Embryonic facial prominence (tissue), 1 donor: ENCODE measurements at regions not wholly inside any gene's neighbourhood (a gene's known extent, or its start where the extent isn't known, plus 50 kb on each side); places are given as distances from the start of the nearest gene placed in this dataset.
"Not testable (repeated sequence)": the region's sequence is repeated elsewhere in the genome, so short reads cannot be mapped to it uniquely, and the experiment has no call there.

ENCODE experiments used
- DNase-seq: peaks from one replicate; pipeline ENCODE4 v3.0.0-alpha.2; 2016; ENCODE audit errors: extremely low spot score

DNA sequence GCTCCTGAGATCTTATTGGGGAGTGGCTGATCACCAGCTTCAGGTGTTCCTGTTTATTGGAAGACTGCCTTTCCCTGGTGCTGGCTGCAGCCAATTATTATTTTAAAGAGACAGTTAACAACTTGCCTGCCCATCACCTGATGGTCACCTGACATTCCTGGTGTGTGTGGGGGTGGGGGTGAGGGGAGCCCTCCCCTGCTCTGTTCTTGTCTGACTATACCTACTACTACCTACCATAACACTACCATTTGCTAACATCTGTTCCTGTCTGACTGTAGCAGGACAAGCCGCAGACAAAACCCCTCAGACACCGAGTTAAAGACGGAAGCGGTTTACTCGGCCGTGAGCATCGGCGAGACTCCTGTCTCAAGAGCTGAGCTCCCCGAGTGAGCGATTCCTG is 54.9 kb upstream of the NBPF3 start:
- no peak for DNase-seq

DNA sequence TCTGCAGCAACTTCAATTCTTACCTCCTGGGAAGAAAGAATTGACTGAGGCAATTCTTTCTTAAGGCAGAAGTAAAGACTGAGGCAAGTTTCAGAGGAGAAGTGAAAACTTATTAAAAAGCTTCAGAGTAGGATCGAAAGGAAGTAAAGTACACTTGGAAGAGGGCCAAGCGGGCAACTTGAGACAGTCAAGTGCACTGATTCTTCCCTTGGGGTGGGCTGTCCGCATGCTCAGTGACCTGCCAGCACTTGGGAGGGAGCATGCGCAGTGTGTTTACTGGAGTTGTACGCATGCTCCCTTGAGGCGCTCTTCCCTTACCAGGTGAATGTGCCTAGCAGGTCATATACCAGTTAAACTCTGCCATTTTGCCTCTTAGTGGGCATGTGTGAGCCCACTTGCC is 55.3 kb upstream of the NBPF3 start:
- DNase-seq: no peak

DNA sequence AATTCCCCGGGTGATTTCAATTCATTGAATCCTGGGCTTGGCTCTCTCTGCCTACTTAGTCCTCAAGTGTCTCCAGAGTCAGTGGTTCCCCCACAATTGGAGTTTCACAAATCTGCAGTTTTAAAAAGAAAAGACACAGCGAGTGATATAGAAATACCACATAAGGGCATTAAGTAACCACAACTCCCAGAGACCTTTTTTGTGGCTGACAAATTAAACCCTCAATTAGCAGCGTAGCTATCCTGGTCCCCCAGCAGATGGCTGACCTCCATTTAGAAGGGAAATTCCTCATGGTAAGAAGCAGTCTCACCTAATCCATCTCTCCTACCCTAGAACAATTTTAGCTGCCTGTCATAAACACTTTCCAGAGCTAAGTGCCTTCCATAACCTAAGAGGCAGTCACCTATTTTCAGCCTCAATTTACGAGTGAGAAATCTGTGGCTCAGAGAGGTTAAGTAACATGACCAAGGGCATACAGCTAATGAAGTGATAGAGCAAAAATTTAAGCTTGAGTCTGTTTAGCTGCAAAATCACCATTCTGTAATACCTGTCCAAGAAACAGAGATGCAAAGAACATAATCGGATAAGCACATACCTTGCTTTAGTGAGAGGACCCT is 56.0 kb upstream of the NBPF3 start:
- DNase-seq: no peak

DNA sequence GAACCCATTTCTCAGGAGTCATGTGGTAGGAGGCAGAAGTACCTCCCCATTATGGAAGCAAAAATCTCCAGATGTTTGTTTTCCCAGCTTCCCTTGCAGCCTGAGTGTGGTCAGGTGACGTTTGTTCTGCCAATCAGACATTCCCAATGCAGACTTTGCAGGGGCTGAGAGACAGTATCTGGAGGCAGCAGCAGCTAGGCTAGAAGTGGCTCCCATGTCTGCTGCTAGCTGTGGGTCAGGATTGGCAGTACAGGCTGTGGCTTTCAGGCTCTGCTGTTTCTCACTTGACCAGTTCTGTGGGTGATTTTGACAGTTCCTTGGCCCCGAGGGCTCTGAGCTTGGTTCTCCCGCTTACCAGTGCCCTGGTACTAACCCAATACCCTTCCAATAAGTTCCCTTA is 58.6 kb upstream of the NBPF3 start:
- DNase-seq: no peak

DNA sequence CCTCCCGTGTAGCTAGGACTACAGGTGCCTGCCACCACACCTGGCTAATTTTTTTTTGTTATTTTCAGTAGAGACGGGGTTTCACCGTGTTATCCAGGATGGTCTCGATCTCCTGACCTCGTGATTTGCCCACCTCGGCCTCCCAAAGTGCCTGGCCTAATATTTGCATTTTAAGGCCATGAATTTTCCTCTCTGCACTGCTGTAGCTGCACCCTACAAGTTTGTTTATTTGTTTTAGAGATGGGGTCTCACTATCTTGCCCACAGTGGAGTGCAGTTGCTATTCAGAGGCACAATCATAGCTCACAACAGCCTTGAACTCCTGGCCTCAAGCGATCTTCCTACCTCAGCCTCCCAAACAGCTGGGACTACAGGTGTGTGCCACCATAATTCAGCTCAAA is 59.8 kb upstream of the NBPF3 start:
- not testable (repeated sequence) for DNase-seq

DNA sequence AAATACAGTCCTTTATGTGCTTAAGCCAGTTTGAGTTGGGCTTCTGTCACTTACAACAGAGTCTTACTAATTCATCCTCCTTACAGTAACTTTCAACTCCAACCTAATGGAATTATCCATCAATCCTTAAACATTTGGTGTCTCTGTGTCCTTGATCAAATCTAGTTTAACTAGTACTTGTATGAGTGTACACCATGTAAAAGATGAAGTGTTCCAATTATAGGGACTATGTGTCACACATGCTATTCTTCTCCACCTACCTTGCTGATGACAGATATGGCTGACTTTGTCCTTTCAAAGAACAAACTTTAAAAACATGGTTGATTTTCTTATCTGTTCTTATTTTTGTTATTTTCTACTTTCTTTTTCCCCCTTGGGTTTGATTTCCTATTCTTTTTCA is 60.4 kb upstream of the NBPF3 start:
- no peak for DNase-seq

DNA sequence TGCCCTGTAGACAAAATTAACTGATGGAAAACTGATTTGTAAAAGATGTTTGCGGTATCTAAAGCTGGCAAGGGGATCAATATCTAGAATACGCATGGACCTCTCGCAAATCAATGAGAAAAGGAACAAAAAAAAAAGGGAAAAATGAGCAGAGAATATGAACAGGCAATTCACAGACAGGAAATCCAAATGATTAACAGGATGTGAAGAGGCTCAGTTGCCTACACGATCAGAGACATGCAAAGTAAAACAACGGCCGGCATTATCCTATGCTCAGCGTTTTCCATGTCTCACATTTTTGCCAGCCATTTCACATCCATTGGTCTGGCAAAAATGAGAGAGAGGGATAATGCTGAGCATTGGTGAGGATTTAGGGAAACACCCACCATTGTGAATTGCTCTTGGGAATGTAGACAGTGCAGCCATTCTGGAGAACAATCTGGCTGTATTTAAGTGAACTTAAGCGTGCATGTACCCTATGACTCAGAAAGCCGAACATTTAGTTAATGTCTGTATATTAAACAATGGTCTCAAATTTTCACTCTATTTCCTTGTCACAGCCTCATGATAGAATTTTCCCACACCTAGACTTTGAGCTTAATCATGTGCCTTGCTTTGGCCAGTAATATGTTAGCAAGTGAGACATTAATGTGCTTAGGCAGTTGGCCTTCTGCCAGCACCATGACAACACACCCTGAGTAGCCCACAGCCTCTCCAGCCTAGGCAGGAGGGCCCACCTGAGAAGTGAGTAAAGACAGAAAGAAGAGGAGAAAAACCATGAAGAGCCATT is 61.0 kb upstream of the NBPF3 start:
- DNase-seq: no peak

DNA sequence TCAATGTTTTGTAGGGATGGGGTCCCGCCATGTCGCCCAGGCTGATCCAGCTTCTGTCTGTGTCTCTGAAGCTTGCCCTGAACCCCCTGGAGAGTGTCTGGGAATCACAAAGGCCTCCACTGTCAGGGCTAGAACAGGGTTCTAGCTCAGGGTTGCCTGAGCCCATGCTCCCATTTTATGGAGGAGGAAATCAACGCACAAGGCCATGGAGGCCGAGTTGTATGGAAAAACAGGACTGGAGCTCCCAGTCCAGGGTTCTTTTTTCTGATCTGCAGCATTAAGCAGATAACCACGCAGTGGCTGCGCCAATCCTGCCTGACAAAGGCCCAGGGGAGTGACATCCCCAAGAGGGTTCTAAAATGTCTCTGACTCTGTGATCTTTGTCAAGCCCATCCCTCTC is 67.6 kb upstream of the NBPF3 start:
- DNase-seq: no peak

DNA sequence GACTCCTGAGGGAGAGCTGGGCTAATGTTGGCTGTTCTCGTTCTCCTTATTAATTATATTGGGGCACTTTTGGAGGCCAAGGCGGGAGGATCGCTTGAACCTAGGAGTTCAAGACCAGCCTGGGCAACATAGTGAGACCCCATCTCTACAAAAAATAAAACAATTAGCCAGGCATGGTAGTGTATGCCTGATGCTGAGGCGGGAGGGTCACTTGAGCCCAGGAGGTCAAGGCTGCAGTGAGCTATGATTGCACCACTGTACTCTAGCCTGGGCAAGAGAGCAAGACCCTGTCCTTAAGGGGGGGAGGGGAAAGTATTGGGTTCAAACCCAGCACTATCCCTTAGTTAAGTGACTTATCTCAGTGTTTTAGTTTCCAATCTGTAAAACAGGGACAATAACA is 70.0 kb upstream of the NBPF3 start:
- DNase-seq: no peak

DNA sequence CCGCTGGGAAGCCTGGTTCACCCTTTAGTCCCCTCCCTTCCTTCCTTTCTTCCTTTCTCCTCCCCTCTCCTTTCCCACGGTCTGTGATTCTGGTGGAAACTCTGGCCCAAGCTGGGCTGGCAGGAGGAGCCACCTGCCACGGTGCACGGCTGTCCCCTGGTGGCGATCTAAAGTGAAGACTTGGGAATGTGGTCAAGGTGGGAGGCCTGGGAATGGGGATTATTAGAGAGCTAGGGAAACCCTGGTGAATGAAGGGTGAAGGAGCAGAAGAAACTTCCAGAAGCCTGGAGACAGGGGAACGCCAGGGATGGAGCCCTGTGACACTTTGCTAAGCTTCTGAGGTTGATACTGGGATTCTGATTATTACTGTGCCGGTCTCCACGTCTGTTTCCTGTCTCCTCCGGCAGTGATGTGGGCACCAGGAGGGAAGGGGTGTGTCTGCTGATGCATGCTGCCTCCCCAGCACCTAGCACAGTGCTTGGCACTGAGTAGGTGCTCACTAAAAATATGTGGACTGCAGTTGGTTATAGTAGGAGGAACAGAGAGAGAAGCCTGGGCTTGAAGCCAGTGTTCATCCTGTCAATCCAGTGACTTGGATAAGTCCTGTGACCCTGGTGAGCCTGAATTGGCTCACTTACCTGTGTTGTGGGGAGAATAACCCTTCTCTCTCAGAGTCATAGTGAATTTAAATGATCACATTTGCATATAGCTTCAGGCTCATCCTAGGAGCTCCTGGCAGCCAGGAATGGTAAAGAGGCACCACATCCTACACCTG is 71.2 kb upstream of the NBPF3 start:
- peak; percentile 39 for DNase-seq

DNA sequence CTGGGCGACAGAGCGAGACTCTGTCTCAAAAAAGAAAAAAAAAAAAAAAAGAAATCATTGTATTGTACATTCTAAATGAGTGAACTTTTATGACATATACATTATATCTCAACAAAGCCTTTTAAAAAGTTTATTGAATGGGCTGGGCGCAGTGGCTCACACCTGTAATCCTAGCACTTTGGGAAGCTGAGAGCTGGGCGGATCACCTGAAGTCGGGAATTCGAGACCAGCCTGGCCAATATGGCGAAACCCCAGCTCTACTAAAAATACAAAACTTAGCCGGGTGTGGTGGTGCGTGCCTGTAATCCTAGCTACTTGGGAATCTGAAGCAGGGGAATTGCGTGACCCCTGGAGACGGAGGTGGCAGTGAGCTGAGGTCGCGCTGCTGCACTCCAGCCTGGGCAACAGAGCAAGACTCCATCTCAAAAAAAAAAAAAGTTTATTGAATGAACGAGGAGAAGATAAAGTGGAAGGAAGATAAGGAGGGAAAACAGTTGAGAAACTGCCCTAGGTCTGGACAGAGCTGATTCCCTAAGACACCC is 71.9 kb upstream of the NBPF3 start:
- not testable (repeated sequence) for DNase-seq

DNA sequence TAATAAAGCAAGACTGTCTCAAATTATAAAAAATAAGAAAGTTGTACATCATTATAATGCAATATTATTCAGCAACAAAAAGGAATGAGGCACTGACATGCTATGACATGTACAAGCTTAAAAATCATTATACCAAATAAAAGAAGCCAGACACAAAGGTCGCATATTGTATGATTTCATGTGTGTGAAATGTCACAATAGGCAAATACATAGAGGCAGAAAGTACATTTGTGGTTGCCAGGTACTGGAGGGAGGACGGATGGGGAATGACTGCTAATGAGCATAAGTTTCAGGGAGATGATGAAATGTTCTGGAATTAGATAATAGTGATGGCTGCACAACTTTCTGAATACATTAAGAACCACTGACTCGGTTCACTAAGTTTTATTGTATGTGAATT is 73.6 kb upstream of the NBPF3 start:
- no peak for DNase-seq

DNA sequence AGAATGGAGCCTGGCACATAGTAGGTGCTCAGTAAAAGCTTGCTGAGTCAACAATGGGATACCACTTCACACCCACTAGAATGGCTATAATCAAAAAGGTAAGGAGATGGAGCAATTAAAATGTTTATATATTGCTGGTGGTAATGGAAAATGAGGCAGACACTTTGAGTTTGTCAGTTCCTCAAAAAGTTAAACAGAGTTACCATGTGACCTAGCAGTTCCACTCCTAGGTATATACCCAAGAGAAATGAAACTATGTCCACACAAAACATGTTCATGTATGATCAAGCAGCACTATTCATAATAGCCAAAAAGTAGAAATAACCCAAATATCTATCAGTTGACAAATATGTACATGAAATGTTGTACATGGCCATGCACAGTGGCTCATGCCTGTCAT is 74.8 kb upstream of the ECE1 start:
- DNase-seq: no peak

DNA sequence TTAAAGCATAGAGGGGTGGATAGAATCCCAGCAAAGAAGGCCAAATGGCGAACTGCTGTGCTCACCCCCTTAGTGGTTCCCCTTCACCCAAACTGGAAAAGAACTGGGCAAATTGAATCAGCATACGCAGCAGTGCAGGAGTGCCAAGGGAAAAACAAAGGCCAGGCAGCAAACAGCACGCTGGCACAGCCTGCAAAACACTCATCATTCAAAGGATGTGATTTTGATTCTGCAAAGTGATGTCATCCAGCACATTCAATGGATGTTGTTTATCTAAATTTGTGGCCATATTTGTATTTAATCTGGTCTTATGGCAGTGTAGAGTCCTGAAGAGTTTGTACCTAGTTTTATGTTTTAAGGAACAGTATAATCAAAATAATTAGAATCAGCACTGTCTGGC is 71.8 kb upstream of the ECE1 start:
- no peak for DNase-seq

DNA sequence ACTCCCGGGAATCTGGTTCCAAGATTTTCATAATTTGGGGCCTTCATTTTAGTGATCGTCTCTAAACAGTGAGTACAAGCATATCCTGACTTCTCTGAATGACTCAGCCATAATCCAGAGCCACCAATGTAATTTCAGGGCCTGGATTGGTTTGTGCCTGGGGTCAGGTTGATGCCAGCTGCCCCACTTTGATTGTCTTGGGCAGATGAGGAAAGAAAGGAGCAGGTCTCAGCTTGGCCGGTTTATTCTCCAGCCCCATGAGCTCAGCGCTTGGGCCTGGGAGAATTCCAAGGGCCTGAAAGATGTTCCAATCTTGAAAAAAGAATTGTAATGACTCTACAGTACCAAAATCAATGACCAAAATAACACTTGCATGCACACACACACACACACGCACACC is 71.2 kb upstream of the ECE1 start:
- no peak for DNase-seq

DNA sequence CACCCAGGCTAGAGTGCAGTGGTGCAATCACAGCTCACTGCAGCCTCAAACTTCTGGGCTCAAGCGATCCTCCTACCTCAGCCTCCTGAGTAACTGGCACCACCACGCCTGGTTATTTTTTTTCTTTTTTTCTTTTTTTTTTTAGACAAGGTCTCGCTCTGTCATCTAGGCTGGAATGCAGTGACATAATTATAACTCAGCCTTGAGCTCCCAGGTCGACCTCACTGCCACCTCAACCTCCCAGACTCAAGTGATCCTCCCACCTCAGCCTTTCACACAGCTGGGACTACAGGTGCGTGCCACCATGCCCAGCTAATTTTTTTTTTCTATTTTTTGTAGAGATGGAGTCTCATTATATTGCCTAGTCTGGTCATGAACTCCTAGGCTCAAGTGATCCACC is 66.9 kb upstream of the ECE1 start:
- no peak for DNase-seq

DNA sequence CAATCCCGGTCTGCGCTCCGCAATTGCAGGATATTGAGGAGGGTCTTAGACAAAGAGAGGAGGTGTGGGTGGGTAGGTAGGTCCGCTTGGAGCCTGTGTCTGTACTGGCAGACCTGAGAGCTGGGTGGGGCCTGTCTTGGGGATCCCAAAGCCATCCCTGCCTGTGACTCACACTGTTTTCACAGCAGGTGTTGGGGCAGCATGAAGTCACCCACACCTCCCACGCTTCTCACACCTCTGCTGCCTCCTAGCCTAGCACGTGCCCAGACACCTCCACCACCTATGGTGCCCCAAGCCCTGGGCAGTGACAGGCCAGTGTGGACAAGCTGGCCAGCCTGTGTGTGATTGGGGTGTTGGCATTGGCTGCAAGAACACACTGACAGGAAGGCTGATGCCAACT is 65.7 kb upstream of the ECE1 start:
- DNase-seq: no peak

DNA sequence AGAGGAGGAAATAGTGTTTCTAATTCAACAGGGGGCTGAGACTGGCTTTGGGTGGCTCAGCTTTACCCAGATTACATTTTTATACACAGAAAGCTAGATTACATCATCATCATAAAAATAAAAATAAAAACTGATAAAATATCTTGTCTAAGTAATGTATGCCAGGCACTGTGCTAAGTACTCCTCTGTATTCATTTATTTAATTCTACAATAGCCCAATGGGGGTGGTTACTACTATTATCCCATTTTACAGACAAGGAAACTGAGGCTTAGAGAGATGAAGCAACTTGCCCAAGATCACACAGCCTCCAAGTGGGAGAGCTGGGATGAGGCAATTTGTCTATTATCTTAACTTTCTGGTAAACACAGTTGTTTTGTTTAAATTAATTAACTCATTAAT is 62.3 kb upstream of the ECE1 start:
- DNase-seq: no peak

DNA sequence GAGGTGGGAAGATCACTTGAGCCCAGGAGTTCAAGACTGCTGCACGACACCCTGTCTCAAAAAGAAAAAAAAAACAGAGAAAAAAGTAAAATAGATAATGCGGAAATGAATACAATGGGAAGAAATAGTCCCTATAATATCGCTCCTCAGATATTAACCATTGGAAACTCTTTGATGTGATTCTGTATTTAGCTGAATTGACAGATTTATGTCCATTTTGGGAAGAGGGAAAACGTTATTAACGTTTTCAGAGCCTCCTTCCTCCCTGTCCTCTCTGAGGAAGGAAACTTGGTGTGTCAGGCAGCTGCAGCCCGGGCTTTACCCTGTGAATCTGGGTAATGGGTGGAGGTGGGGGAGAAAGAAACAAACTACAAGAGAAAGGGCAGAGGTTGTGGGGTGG is 61.6 kb upstream of the ECE1 start:
- DNase-seq: no peak

DNA sequence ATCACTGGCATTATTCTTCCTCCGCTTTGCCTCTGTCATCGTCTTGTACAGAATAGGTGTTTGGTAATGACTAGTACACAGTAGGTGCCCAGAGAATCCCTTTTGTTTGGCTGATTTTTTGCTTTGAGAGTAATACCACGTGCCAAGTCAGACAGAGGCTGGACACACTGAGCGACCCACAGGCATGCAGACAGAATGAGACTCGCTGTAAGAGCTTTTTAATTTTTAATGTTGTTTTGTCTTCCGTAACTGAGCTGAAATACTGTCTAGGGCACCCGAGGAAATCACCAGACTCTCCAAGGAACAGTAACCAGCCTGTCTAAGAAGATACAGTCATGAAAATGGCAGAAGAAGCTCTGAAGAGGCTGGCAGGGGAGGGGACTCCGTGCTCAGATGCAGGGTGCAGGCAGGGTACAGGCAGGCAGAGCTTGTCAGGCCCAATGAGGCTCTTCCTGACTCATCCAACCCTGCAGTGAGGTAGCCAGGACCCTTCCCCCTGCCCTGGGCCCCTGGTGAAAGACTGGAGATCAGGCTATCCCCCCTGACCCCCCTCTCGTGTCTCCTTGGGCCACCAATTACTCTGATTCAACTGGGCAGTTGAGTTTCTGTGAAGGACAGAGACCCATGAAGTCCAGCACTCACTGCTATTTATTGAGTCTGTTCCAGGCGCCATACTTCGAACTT is 60.1 kb upstream of the ECE1 start:
- no peak for DNase-seq

DNA sequence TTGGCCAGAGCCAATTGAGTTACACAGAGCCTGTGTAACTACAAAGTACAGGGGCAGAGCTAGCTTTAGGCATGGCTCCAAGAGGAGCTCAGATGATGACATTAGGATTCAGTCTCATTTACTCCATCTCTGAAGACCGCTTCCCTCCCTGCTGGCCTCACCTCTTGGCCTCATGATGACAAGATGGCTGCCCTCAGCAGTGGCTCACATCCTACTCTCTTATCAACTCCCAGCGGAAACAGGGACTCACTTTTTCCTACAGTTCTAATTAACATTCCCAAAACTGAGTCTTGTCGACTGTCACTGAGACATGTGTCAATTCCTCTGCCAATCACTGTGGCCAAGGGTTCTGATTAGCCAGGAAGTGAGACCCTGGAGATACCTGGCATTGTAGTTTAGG is 59.4 kb upstream of the ECE1 start:
- DNase-seq: no peak

DNA sequence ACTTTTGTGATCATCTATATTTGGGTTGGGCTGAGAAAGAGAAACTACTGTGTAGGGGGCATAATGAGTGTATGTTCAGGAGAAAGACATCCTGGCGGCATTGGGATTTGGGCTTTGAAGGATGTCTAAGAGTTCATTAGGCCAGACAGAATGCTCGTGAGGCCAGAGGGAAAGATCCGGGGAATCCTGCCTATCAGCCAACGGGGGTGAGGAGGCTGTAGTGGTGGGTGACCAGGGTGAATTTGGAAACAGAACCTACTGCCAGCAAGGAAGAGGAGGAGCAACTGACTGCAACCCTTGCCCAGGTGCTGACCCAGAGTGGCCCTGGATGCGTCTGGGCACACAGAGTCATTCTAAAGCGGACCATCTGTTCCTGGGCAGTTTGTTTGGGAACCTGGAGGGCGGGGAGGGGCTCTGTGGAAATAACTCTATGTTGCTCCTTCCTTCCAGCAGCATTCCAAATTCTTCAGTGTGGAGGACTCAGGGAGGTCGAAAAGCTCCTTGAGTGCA is 56.9 kb upstream of the ECE1 start:
- no peak for DNase-seq
